Esophagus squamous epithelium (tissue), 4 donors: ENCODE measurements at regions not wholly inside any gene's neighbourhood (a gene's known extent, or its start where the extent isn't known, plus 50 kb on each side); places are given as distances from the start of the nearest gene placed in this dataset.

Experiments
- CTCF ChIP-seq, 6 experiments: fragments of 450-650 bp in 4 of 6; fragments of 200-600 bp in 2 of 6; sonication (generic) in 2 of 6; IDR thresholded peaks; one replicate each; pipeline ENCODE4 v1.5.1; 2016 to 2019; ENCODE audit warnings: antibody characterized with exemption in 6 of 6, mild to moderate bottlenecking in 4 of 6, moderate library complexity in 4 of 6
- POLR2A ChIP-seq, 4 donors: fragments of 450-650 bp; IDR thresholded peaks; one replicate each; pipeline ENCODE4 v1.6.1; 2017; ENCODE audit warnings: antibody characterized with exemption in 4 of 4, mild to moderate bottlenecking in 4 of 4, moderate library complexity in 3 of 4

- TF ChIP-seq CTCF (IDR thresholded peaks at IDR 0.05) (no peak), POLR2A (IDR thresholded peaks at IDR 0.05) (no peak)
Measured at GRCh38 chr6:8321671-8322404, 113.5 kb downstream of the SLC35B3 start.
